Caco-2 (cell line): ENCODE measurements at regions not wholly inside any gene's neighbourhood (a gene's known extent, or its start where the extent isn't known, plus 50 kb on each side); places are given as distances from the start of the nearest gene placed in this dataset.

Experiments
- BruUV-seq: library from RNA; stranded (reverse); fragments of 400-500 nt; replicated peaks from 2 replicates; lab custom pipeline; 2021; lab: Mats Ljungman, UMichigan
- CTCF ChIA-PET: fragments of 300-600 bp; sonication (Branson Sonifier 250); formaldehyde crosslinking; loops from one replicate; lab custom pipeline; 2022; ENCODE audit warnings: antibody characterized with exemption; lab: Charles Lee
- POLR2A ChIA-PET: fragments of 300-600 bp; sonication (Branson Sonifier 250); formaldehyde crosslinking; loops from one replicate; lab custom pipeline; 2022; ENCODE audit warnings: antibody characterized with exemption; lab: Charles Lee
- DNase-seq, 2 experiments: peaks; one replicate each; pipeline versions ENCODE4 v3.0.0 to v3.0.0-alpha.2; 2020 to 2022
- H3K27me3 ChIP-seq: replicated peaks from 2 replicates; pipeline ENCODE4 v1.6.0; 2011; ENCODE audit warnings: low read length; ENCODE audit not compliant: control insufficient read depth, insufficient read depth
- H3K36me3 ChIP-seq: 2 replicates; pipeline ENCODE4 v1.5.1; 2011; ENCODE audit warnings: low read length; ENCODE audit not compliant: control insufficient read depth, insufficient read depth
- H3K4me1 ChIP-seq: fragments of 250-450 bp; sonication (Bioruptor Pico); 2 replicates; pipeline ENCODE4 v1.5.1; 2020; ENCODE audit warnings: mild to moderate bottlenecking
- H3K4me3 ChIP-seq: 2 replicates; pipeline ENCODE4 v1.5.1; 2011; ENCODE audit warnings: low read depth, mild to moderate bottlenecking, control low read depth, low read length
- H3K9me3 ChIP-seq: fragments of 250-450 bp; sonication (Bioruptor Pico); 2 replicates; pipeline ENCODE4 v1.5.1; 2020; ENCODE audit warnings: mild to moderate bottlenecking, moderate library complexity
- H3K27ac Mint-ChIP-seq: one replicate; pipeline ENCODE4 v1.8.0; 2022; ENCODE audit warnings: mixed read lengths; ENCODE audit not compliant: unreplicated experiment
- H3K27me3 Mint-ChIP-seq: one replicate; pipeline ENCODE4 v1.8.0; 2022; ENCODE audit warnings: mixed read lengths; ENCODE audit not compliant: insufficient read depth, unreplicated experiment
- H3K36me3 Mint-ChIP-seq: one replicate; pipeline ENCODE4 v1.8.0; 2022; ENCODE audit warnings: mild to moderate bottlenecking, mixed read lengths; ENCODE audit not compliant: insufficient read depth, unreplicated experiment
- H3K4me1 Mint-ChIP-seq: one replicate; pipeline ENCODE4 v1.8.0; 2022; ENCODE audit warnings: low read depth, mixed read lengths; ENCODE audit not compliant: unreplicated experiment
- H3K4me3 Mint-ChIP-seq: one replicate; pipeline ENCODE4 v1.8.0; 2022; ENCODE audit warnings: mild to moderate bottlenecking, moderate library complexity, mixed read lengths; ENCODE audit not compliant: unreplicated experiment
- H3K9me3 Mint-ChIP-seq: one replicate; pipeline ENCODE4 v1.8.0; 2022; ENCODE audit warnings: mixed read lengths; ENCODE audit not compliant: unreplicated experiment
- CTCF ChIP-seq, 2 experiments: fragments of 200-600 bp in 1 of 2; IDR thresholded peaks; 1 replicate in 1 of 2; 2 replicates in 1 of 2; pipeline versions ENCODE4 v1.5.1 to v1.8.0; 2011 to 2022; ENCODE audit warnings: antibody characterized with exemption in 1 of 2, control low read depth in 1 of 2, inconsistent platforms in 1 of 2, low read depth in 1 of 2, low read length in 1 of 2, mild to moderate bottlenecking in 1 of 2, moderate library complexity in 1 of 2; ENCODE audit not compliant: insufficient read depth in 1 of 2, severe bottlenecking in 1 of 2, unreplicated experiment in 1 of 2
- intact Hi-C: fragments of 100-400 bp; cut with micrococcal nuclease; formaldehyde crosslinking; loops from one replicate; pipeline ENCODE4 v1.10.0; 2022; ENCODE audit not compliant: unreplicated experiment

- no peak for TF ChIP-seq CTCF (IDR thresholded peaks at IDR 0.05; ENCODE audit: insufficient read depth in 1 of 2, low read depth in 1 of 2, low read length in 1 of 2, severe bottlenecking in 1 of 2, unreplicated experiment in 1 of 2)
- H3K4me3 ChIP-seq = no peak overlapping the region
- CTCF ChIA-PET = no interaction called here
- intact Hi-C loops = no loop called here
- no peak for DNase-seq
- Mint-ChIP-seq H3K27ac (no peak overlapping the region), H3K4me1 (no peaks in the 10 kb centered on the region), H3K27me3 (peaks cover 2% of the 10 kb centered on the region), H3K4me3 (no peak overlapping the region), H3K36me3 (no peaks in the 10 kb centered on the region), H3K9me3 (peaks cover 24% of the 10 kb centered on the region)
- H3K4me1 ChIP-seq = no peaks in the 10 kb centered on the region
- no TSS peak for BruUV-seq
- H3K36me3 ChIP-seq = no peaks in the 10 kb centered on the region
- POLR2A ChIA-PET = no interaction called here
- H3K27me3 ChIP-seq = no peaks in the 10 kb centered on the region
- H3K9me3 ChIP-seq = no peaks in the 10 kb centered on the region
These were observed 72.2 kb downstream of the SERINC2 start for GRCh38 chr1:31485166-31485565.

- intact Hi-C loops = no loop called here
- Mint-ChIP-seq H3K4me3 (no peak overlapping the region), H3K9me3 (peaks cover 14% of the 10 kb centered on the region), H3K27ac (no peak overlapping the region), H3K36me3 (no peaks in the 10 kb centered on the region), H3K4me1 (no peaks in the 10 kb centered on the region), H3K27me3 (peaks cover 2% of the 10 kb centered on the region)
- ChIA-PET CTCF (interaction anchor here (0.7 kb wide), 1 partner anchor 471 kb away, joined by 3 read pairs; no protein-coding TSS in a partner anchor), POLR2A (no interaction called here)
- no peak for DNase-seq
- no peaks in the 10 kb centered on the region for H3K9me3 ChIP-seq
- H3K4me1 ChIP-seq = no peaks in the 10 kb centered on the region
- no peak overlapping the region for H3K4me3 ChIP-seq
- H3K36me3 ChIP-seq = no peaks in the 10 kb centered on the region
- BruUV-seq = no TSS peak
- TF ChIP-seq CTCF (IDR thresholded peaks at IDR 0.05; ENCODE audit: insufficient read depth in 1 of 2, low read depth in 1 of 2, low read length in 1 of 2, severe bottlenecking in 1 of 2, unreplicated experiment in 1 of 2) = no peak
- no peaks in the 10 kb centered on the region for H3K27me3 ChIP-seq
These were observed 74.1 kb downstream of the SERINC2 start for GRCh38 chr1:31487143-31487542.

GRCh38 chr1:31487721-31488293, 74.8 kb downstream of the SERINC2 start:
- no peak for TF ChIP-seq CTCF (IDR thresholded peaks at IDR 0.05; ENCODE audit: insufficient read depth in 1 of 2, low read depth in 1 of 2, low read length in 1 of 2, severe bottlenecking in 1 of 2, unreplicated experiment in 1 of 2)
- ChIA-PET CTCF (no interaction called here), POLR2A (no interaction called here)
- no peak for DNase-seq
- no TSS peak for BruUV-seq
- Histone ChIP-seq H3K9me3 (no peaks in the 10 kb centered on the region), H3K4me3 (no peak overlapping the region), H3K36me3 (no peaks in the 10 kb centered on the region), H3K4me1 (no peaks in the 10 kb centered on the region), H3K27me3 (no peaks in the 10 kb centered on the region)
- Mint-ChIP-seq H3K36me3 (no peaks in the 10 kb centered on the region), H3K4me3 (no peak overlapping the region), H3K27me3 (peaks cover 2% of the 10 kb centered on the region), H3K27ac (no peak overlapping the region), H3K4me1 (no peaks in the 10 kb centered on the region), H3K9me3 (peaks cover 14% of the 10 kb centered on the region)
- intact Hi-C loops = no loop called here
